WTC11 (cell line): ENCODE measurements at regions not wholly inside any gene's neighbourhood (a gene's known extent, or its start where the extent isn't known, plus 50 kb on each side); places are given as distances from the start of the nearest gene placed in this dataset.

Experiments
- ATAC-seq: fragments of 200-7000 bp; cut with Tn5 transposase; 2 replicates; pipeline ENCODE4 v1.10.0; 2021; ENCODE audit warnings: mild to moderate bottlenecking, moderate library complexity
- CTCF ChIA-PET: fragments of 300-600 bp; sonication (Branson Sonifier 250); formaldehyde crosslinking; loops from one replicate; lab custom pipeline; 2021; ENCODE audit warnings: antibody characterized with exemption; lab: Charles Lee
- POLR2A ChIA-PET: fragments of 350-600 bp; sonication (Branson Sonifier 250); formaldehyde crosslinking; loops from one replicate; lab custom pipeline; 2021; ENCODE audit warnings: antibody characterized with exemption; lab: Charles Lee
- DNase-seq: peaks from one replicate; pipeline ENCODE4 v3.0.0; 2021; ENCODE audit warnings: low spot score
- H3K27ac Mint-ChIP-seq: 2 replicates; pipeline ENCODE4 v1.8.0; 2021; ENCODE audit warnings: mixed read lengths
- H3K27me3 Mint-ChIP-seq: 2 replicates; pipeline ENCODE4 v1.8.0; 2021; ENCODE audit warnings: low read depth, mild to moderate bottlenecking, moderate library complexity, mixed read lengths
- H3K36me3 Mint-ChIP-seq: 2 replicates; pipeline ENCODE4 v1.8.0; 2021; ENCODE audit warnings: mixed read lengths
- H3K4me1 Mint-ChIP-seq: 2 replicates; pipeline ENCODE4 v1.8.0; 2022; ENCODE audit warnings: mixed read lengths
- H3K4me3 Mint-ChIP-seq: 2 replicates; pipeline ENCODE4 v1.8.0; 2021; ENCODE audit warnings: mild to moderate bottlenecking, moderate library complexity, mixed read lengths
- H3K9me3 Mint-ChIP-seq: 2 replicates; pipeline ENCODE4 v1.8.0; 2021; ENCODE audit warnings: mixed read lengths
- ARID4B ChIP-seq: sonication (generic); formaldehyde crosslinking; IDR thresholded peaks from 2 replicates; pipeline ENCODE4 v1.8.0; 2023; ENCODE audit warnings: missing genetic modification reagents, mild to moderate bottlenecking, borderline replicate concordance
- ATF2 ChIP-seq: sonication (generic); formaldehyde crosslinking; IDR thresholded peaks from 2 replicates; pipeline ENCODE4 v1.8.1; 2022; ENCODE audit warnings: low read depth, missing genetic modification reagents, borderline replicate concordance
- ATF3 ChIP-seq: sonication (generic); formaldehyde crosslinking; conservative IDR thresholded peaks from 2 replicates; pipeline ENCODE4 v1.8.1; 2022; ENCODE audit warnings: mild to moderate bottlenecking, missing genetic modification reagents
- CREB1 ChIP-seq: sonication (generic); formaldehyde crosslinking; IDR thresholded peaks from 2 replicates; pipeline ENCODE4 v1.8.0; 2023; ENCODE audit warnings: mild to moderate bottlenecking, missing genetic modification reagents
- CTCF ChIP-seq: fragments of 200-600 bp; IDR thresholded peaks from 2 replicates; pipeline ENCODE4 v1.8.0; 2022; ENCODE audit warnings: antibody characterized with exemption
- ETV6 ChIP-seq: sonication (generic); formaldehyde crosslinking; IDR thresholded peaks from 2 replicates; pipeline ENCODE4 v1.8.1; 2022; ENCODE audit warnings: mild to moderate bottlenecking, missing genetic modification reagents
- FOXJ3 ChIP-seq: sonication (generic); formaldehyde crosslinking; IDR thresholded peaks from 2 replicates; pipeline ENCODE4 v1.9.0; 2021; ENCODE audit warnings: missing genetic modification reagents, mild to moderate bottlenecking, borderline replicate concordance
- JUN ChIP-seq: sonication (generic); formaldehyde crosslinking; IDR thresholded peaks from 2 replicates; pipeline ENCODE4 v1.8.0; 2023; ENCODE audit warnings: mild to moderate bottlenecking, missing genetic modification reagents
- NR2C2 ChIP-seq: sonication (generic); formaldehyde crosslinking; IDR thresholded peaks from 2 replicates; pipeline ENCODE4 v1.8.0; 2022; ENCODE audit warnings: mild to moderate bottlenecking, missing genetic modification reagents
- NR3C1 ChIP-seq: sonication (generic); formaldehyde crosslinking; conservative IDR thresholded peaks from 2 replicates; pipeline ENCODE4 v1.8.1; 2023; ENCODE audit warnings: low read depth, mild to moderate bottlenecking, missing genetic modification reagents
- PREB ChIP-seq: sonication (generic); formaldehyde crosslinking; IDR thresholded peaks from 2 replicates; pipeline ENCODE4 v1.8.1; 2022; ENCODE audit warnings: mild to moderate bottlenecking, missing genetic modification reagents, moderate library complexity, borderline replicate concordance
- USF1 ChIP-seq: sonication (generic); formaldehyde crosslinking; IDR thresholded peaks from 2 replicates; pipeline ENCODE4 v1.8.0; 2022; ENCODE audit warnings: mild to moderate bottlenecking, missing genetic modification reagents
- ZBTB21 ChIP-seq: sonication (generic); formaldehyde crosslinking; IDR thresholded peaks from 2 replicates; pipeline ENCODE4 v1.8.1; 2023; ENCODE audit warnings: mild to moderate bottlenecking, missing genetic modification reagents, borderline replicate concordance
- ZBTB43 ChIP-seq: sonication (generic); formaldehyde crosslinking; IDR thresholded peaks from 2 replicates; pipeline ENCODE4 v1.8.1; 2023; ENCODE audit warnings: mild to moderate bottlenecking, missing genetic modification reagents
- ZNF138 ChIP-seq: sonication (generic); formaldehyde crosslinking; conservative IDR thresholded peaks from 2 replicates; pipeline ENCODE4 v1.8.1; 2022; ENCODE audit warnings: mild to moderate bottlenecking, moderate library complexity, missing genetic modification reagents
- ZNF232 ChIP-seq: sonication (generic); formaldehyde crosslinking; IDR thresholded peaks from 2 replicates; pipeline ENCODE4 v1.8.0; 2022; ENCODE audit warnings: mild to moderate bottlenecking, missing genetic modification reagents
- ZNF263 ChIP-seq: sonication (generic); formaldehyde crosslinking; IDR thresholded peaks from 2 replicates; pipeline ENCODE4 v1.8.1; 2022; ENCODE audit warnings: low read depth, mild to moderate bottlenecking, moderate library complexity, missing genetic modification reagents
- ZNF416 ChIP-seq: fragments of 250-450 bp; sonication (Bioruptor Pico); IDR thresholded peaks from 2 replicates; pipeline ENCODE4 v1.9.0; 2021; ENCODE audit warnings: mild to moderate bottlenecking, inconsistent platforms
- ZNF423 ChIP-seq: fragments of 250-450 bp; sonication (Bioruptor Pico); IDR thresholded peaks from 2 replicates; pipeline ENCODE4 v2.1.2; 2022; ENCODE audit warnings: mild to moderate bottlenecking, moderate library complexity
- ZNF425 ChIP-seq: fragments of 250-450 bp; sonication (Bioruptor Pico); conservative IDR thresholded peaks from 2 replicates; pipeline ENCODE4 v1.9.0; 2021; ENCODE audit warnings: mild to moderate bottlenecking

GRCh38 chr5:15085671-15086070 is 214.1 kb upstream of the ANKH start:
- Mint-ChIP-seq H3K27ac (no peak overlapping the region), H3K27me3 (peaks cover 8% of the 10 kb centered on the region), H3K4me1 (no peaks in the 10 kb centered on the region), H3K4me3 (no peak overlapping the region), H3K36me3 (peaks cover 9% of the 10 kb centered on the region; the same call in 1 of the 2 replicates)
- ChIA-PET POLR2A (no interaction called here), CTCF (no interaction called here)
- DNase-seq, result no peak
- no peak for ATAC-seq
- no peak for TF ChIP-seq ATF3
- TF ChIP-seq ZNF232, result no peak
- no peak for TF ChIP-seq ZNF425
- no peak for TF ChIP-seq ARID4B
- TF ChIP-seq CTCF, result no peak
- no peak for TF ChIP-seq CREB1
- TF ChIP-seq ZNF416 (CRISPR knock-in tag), result no peak
- no peak for TF ChIP-seq FOXJ3 (CRISPR knock-in tag)
- no peak for TF ChIP-seq NR3C1
- TF ChIP-seq ZNF423, result no peak
- TF ChIP-seq ZBTB21, result no peak
- TF ChIP-seq, all 79 proteins: peak for 0
- peaks cover 15% of the 10 kb centered on the region for H3K9me3 Mint-ChIP-seq

GRCh38 chr5:15082096-15082495 is 210.5 kb upstream of the ANKH start:
- Mint-ChIP-seq H3K36me3 (peaks cover 9% of the 10 kb centered on the region; the same call in 1 of the 2 replicates), H3K9me3 (peaks cover 22% of the 10 kb centered on the region), H3K27ac (no peak overlapping the region), H3K4me1 (no peaks in the 10 kb centered on the region), H3K27me3 (no peaks in the 10 kb centered on the region), H3K4me3 (no peak overlapping the region)
- CTCF ChIA-PET, result no interaction called here
- no peak for DNase-seq
- no peak for ATAC-seq
- POLR2A ChIA-PET, result no interaction called here
- TF ChIP-seq ZNF138 (no peak), ZNF263 (CRISPR knock-in tag) (no peak), NR2C2 (no peak), ZNF425 (no peak), ATF2 (CRISPR knock-in tag) (no peak), ETV6 (CRISPR knock-in tag) (no peak), PREB (CRISPR knock-in tag) (no peak), JUN (no peak), USF1 (CRISPR knock-in tag) (no peak), ZBTB43 (no peak)
